ENCODE measurements at regions not wholly inside any gene's neighbourhood (a gene's known extent, or its start where the extent isn't known, plus 50 kb on each side); places are given as distances from the start of the nearest gene placed in this dataset.

DNA sequence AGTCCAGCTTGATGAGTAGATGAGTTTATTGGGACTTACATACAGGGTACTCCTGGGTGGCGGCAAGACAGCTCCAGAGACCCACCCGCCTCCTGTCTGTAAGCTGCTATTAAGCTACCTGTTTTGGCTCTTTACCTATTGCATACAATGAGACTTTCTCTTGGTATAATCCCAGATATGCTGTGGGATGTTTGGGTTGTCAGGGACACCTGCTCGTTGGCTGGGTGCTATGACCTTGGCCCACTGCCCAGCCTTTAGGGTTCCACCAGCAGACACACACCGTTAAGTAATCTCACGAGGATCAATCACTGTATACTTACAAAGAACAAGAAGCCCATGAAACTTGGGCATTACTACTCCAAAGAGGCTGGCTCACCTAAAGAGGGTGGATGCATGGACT, 116.4 kb downstream of the NPIPB5 start:
- Mint-ChIP-seq H3K27me3 (ENCODE audit: low read depth in 3 of 3) (peaks cover 0 to 1% (median 0%) of the 10 kb centered on the region in 3 donors), H3K9me3 (peaks cover 0 to 1% (median 0%) of the 10 kb centered on the region in 7 donors), H3K4me1 (no peaks in the 10 kb centered on the region), H3K36me3 (no peaks in the 10 kb centered on the region), H3K27ac (no peak overlapping the region), H3K4me3 (no peak overlapping the region)
- Histone ChIP-seq H3K79me2 (ENCODE audit: insufficient read depth, low read length) (no peaks in the 10 kb centered on the region), H3K4me3 (replicated peaks in 1 of 3; ENCODE audit: low read depth in 2 of 3, low read length in 3 of 3) (no peak overlapping the region), H3K4me2 (replicated peaks; ENCODE audit: extremely low read depth, low read length, poor library complexity, severe bottlenecking) (no peak overlapping the region), H3K9me3 (replicated peaks in 1 of 2; ENCODE audit: control insufficient read depth in 1 of 2, insufficient read depth in 1 of 2, low read length in 2 of 2) (no peaks in the 10 kb centered on the region), H3K27ac (ENCODE audit: low read depth in 1 of 2, low read length in 2 of 2) (no peak overlapping the region), H3K9ac (ENCODE audit: insufficient read depth, low read length, poor library complexity, severe bottlenecking) (no peak overlapping the region), H3K4me1 (ENCODE audit: control insufficient read depth in 1 of 2, insufficient read depth in 2 of 2, low read length in 2 of 2) (no peaks in the 10 kb centered on the region), H2AFZ (ENCODE audit: insufficient read depth, low read depth, low read length, poor library complexity, severe bottlenecking) (no peak overlapping the region), H3K27me3 (ENCODE audit: control insufficient read depth in 2 of 2, insufficient read depth in 2 of 2, low read length in 2 of 2) (peaks cover 3 to 10% of the 10 kb centered on the region in 2 donors), H4K20me1 (ENCODE audit: insufficient read depth, low read length) (no peaks in the 10 kb centered on the region), H3K36me3 (replicated peaks in 1 of 2; ENCODE audit: control insufficient read depth in 1 of 2, insufficient read depth in 2 of 2, low read length in 2 of 2) (no peaks in the 10 kb centered on the region)
- TF ChIP-seq, protein P1, sequence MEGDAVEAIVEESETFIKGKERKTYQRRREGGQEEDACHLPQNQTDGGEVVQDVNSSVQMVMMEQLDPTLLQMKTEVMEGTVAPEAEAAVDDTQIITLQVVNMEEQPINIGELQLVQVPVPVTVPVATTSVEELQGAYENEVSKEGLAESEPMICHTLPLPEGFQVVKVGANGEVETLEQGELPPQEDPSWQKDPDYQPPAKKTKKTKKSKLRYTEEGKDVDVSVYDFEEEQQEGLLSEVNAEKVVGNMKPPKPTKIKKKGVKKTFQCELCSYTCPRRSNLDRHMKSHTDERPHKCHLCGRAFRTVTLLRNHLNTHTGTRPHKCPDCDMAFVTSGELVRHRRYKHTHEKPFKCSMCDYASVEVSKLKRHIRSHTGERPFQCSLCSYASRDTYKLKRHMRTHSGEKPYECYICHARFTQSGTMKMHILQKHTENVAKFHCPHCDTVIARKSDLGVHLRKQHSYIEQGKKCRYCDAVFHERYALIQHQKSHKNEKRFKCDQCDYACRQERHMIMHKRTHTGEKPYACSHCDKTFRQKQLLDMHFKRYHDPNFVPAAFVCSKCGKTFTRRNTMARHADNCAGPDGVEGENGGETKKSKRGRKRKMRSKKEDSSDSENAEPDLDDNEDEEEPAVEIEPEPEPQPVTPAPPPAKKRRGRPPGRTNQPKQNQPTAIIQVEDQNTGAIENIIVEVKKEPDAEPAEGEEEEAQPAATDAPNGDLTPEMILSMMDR (IDR thresholded peaks at IDR 0.05): no peak
- DNase-seq: no peak
- intact Hi-C loops (cut with micrococcal nuclease): no loop called here
- WGBS (ENCODE audit: insufficient coverage): 83% methylated on average over 2 of the region's 5 CpGs

DNA sequence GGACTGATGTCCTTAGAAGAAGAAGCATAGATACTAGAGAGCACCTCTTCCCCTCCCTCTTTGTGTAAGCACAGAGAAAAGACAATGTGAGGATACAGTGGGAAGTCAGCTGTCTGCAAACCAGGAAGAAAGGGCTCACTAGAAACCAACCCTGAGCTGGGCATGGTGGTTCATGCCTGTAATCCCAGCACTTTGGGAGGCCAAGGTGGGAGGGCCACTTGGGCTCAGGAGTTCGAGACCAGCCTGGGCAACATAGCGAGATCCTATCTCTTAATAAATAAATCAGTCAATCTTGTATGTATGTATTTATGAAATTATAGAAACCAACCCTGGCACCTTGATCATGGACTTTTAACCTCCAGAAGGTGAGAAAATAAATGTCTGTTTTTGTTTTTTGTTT, 118.3 kb downstream of the NPIPB5 start:
- no peaks in the 10 kb centered on the region for H3K36me3 ChIP-seq (replicated peaks in 1 of 2; ENCODE audit: control insufficient read depth in 1 of 2, insufficient read depth in 2 of 2, low read length in 2 of 2)
- no peaks in the 10 kb centered on the region for H3K79me2 ChIP-seq (ENCODE audit: insufficient read depth, low read length)

More for the DNA sequence above, 118.3 kb downstream of the NPIPB5 start:
- TF ChIP-seq, protein P1 (IDR thresholded peaks at IDR 0.05): no peak
- Histone ChIP-seq H3K4me2 (replicated peaks; ENCODE audit: extremely low read depth, low read length, poor library complexity, severe bottlenecking) (no peak overlapping the region), H3K4me3 (replicated peaks in 1 of 3; ENCODE audit: low read depth in 2 of 3, low read length in 3 of 3) (no peak overlapping the region), H2AFZ (ENCODE audit: insufficient read depth, low read depth, low read length, poor library complexity, severe bottlenecking) (no peak overlapping the region), H3K4me1 (ENCODE audit: control insufficient read depth in 1 of 2, insufficient read depth in 2 of 2, low read length in 2 of 2) (no peaks in the 10 kb centered on the region), H3K9me3 (replicated peaks in 1 of 2; ENCODE audit: control insufficient read depth in 1 of 2, insufficient read depth in 1 of 2, low read length in 2 of 2) (no peaks in the 10 kb centered on the region), H3K27ac (ENCODE audit: low read depth in 1 of 2, low read length in 2 of 2) (no peak overlapping the region), H4K20me1 (ENCODE audit: insufficient read depth, low read length) (no peaks in the 10 kb centered on the region), H3K9ac (ENCODE audit: insufficient read depth, low read length, poor library complexity, severe bottlenecking) (no peak overlapping the region), H3K27me3 (ENCODE audit: control insufficient read depth in 2 of 2, insufficient read depth in 2 of 2, low read length in 2 of 2) (peaks cover 0 to 8% of the 10 kb centered on the region in 2 donors)
- H3K4me1 Mint-ChIP-seq: no peaks in the 10 kb centered on the region
- H3K36me3 Mint-ChIP-seq: no peaks in the 10 kb centered on the region
- H3K27ac Mint-ChIP-seq: no peak overlapping the region
- intact Hi-C loops (cut with micrococcal nuclease): no loop called here
- H3K4me3 Mint-ChIP-seq: no peak overlapping the region
- peaks cover 0 to 1% (median 0%) of the 10 kb centered on the region in 7 donors for H3K9me3 Mint-ChIP-seq
- DNase-seq: no peak
- no CpG with 5 or more reads among the region's 2 CpGs for WGBS (ENCODE audit: insufficient coverage)
- peaks cover 0 to 3% (median 1%) of the 10 kb centered on the region in 3 donors for H3K27me3 Mint-ChIP-seq (ENCODE audit: low read depth in 3 of 3)

All from CD14-positive monocyte (primary cell).